Loucy (cell line): ENCODE measurements at regions not wholly inside any gene's neighbourhood (a gene's known extent, or its start where the extent isn't known, plus 50 kb on each side); places are given as distances from the start of the nearest gene placed in this dataset.

Source experiments
- H2AFZ ChIP-seq: fragments of 200-600 bp; sonication (generic); 2 replicates; pipeline ENCODE4 v1.6.0; 2016; ENCODE audit warnings: antibody characterized with exemption, mild to moderate bottlenecking, low read length, moderate library complexity
- H3F3A ChIP-seq: fragments of 200-600 bp; 2 replicates; pipeline ENCODE4 v1.6.0; 2016; ENCODE audit warnings: antibody characterized with exemption, low read depth, mild to moderate bottlenecking
- H3K27me3 ChIP-seq: fragments of 200-600 bp; sonication (generic); 2 replicates; pipeline ENCODE4 v1.6.1; 2014; ENCODE audit warnings: low read length, mild to moderate bottlenecking; ENCODE audit not compliant: insufficient read depth, poor library complexity, severe bottlenecking
- H3K36me3 ChIP-seq: fragments of 200-600 bp; sonication (generic); 2 replicates; pipeline ENCODE4 v1.6.1; 2016; ENCODE audit warnings: low read length; ENCODE audit not compliant: insufficient read depth
- H3K4me1 ChIP-seq: fragments of 200-600 bp; sonication (generic); 2 replicates; pipeline ENCODE4 v1.5.1; 2014; ENCODE audit warnings: low read length, mild to moderate bottlenecking; ENCODE audit not compliant: insufficient read depth, poor library complexity, severe bottlenecking
- H3K4me2 ChIP-seq: fragments of 200-600 bp; sonication (generic); 2 replicates; pipeline ENCODE4 v1.6.0; 2014; ENCODE audit warnings: antibody characterized with exemption, low read length, low read depth, mild to moderate bottlenecking; ENCODE audit not compliant: poor library complexity, severe bottlenecking
- H3K4me3 ChIP-seq: fragments of 200-600 bp; sonication (generic); 2 replicates; pipeline ENCODE4 v1.5.1; 2014; ENCODE audit warnings: low read length, mild to moderate bottlenecking, mixed read lengths; ENCODE audit not compliant: poor library complexity, severe bottlenecking
- H3K79me2 ChIP-seq: fragments of 200-600 bp; sonication (generic); 2 replicates; pipeline ENCODE4 v1.6.1; 2014; ENCODE audit warnings: low read length; ENCODE audit not compliant: insufficient read depth
- H3K9ac ChIP-seq: fragments of 200-600 bp; sonication (generic); 2 replicates; pipeline ENCODE4 v1.6.0; 2014; ENCODE audit warnings: mild to moderate bottlenecking, low read depth, low read length, moderate library complexity; ENCODE audit not compliant: poor library complexity, severe bottlenecking
- H3K9me2 ChIP-seq: fragments of 200-600 bp; sonication (generic); replicated peaks from 2 replicates; pipeline ENCODE4 v1.6.1; 2016; ENCODE audit warnings: low read depth, low read length, mixed read lengths
- H3K9me3 ChIP-seq: fragments of 200-600 bp; sonication (generic); 2 replicates; pipeline ENCODE4 v1.6.1; 2014; ENCODE audit warnings: mild to moderate bottlenecking, antibody characterized with exemption, low read length, low read depth; ENCODE audit not compliant: insufficient read depth
- H4K20me1 ChIP-seq: fragments of 200-600 bp; sonication (generic); 2 replicates; pipeline ENCODE4 v1.6.0; 2014; ENCODE audit warnings: antibody characterized with exemption, low read length, mild to moderate bottlenecking; ENCODE audit not compliant: insufficient read depth, poor library complexity, severe bottlenecking
- EZH2phosphoT487 ChIP-seq: fragments of 200-600 bp; IDR thresholded peaks from 2 replicates; pipeline ENCODE4 v1.6.1; 2018; ENCODE audit warnings: antibody characterized with exemption, mild to moderate bottlenecking, moderate library complexity, borderline replicate concordance
- TF ChIP-seq, protein P1 (sequence below): fragments of 200-600 bp; sonication (generic); conservative IDR thresholded peaks from 2 replicates; pipeline ENCODE4 v1.5.1; 2014; ENCODE audit warnings: mild to moderate bottlenecking, antibody characterized with exemption, low read length

DNA sequence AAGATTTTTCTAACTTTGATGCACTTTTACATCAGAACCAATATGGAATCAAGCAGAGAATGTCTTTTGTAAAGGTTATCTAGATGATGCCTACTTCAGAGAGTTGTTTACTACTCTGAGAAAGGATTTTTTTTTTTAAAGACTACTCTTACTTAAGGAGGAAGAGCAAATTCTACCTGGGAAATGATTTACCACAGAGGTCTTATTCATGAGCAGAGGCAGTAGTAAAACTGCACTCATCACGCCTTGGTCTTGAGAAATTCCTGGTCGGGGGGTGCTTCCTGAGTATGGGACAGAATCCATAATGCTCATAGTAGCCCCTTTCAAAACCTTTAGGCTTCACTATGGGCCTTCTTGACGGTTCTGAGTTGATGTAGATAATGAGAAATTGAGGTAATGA lies 241.8 kb upstream of the PREP start:
- H3K27me3 ChIP-seq, result no peaks in the 10 kb centered on the region
- peaks cover 11% of the 10 kb centered on the region for H3K4me1 ChIP-seq
- no peaks in the 10 kb centered on the region for H4K20me1 ChIP-seq
- H3K36me3 ChIP-seq, result no peaks in the 10 kb centered on the region
- H3K79me2 ChIP-seq, result no peaks in the 10 kb centered on the region
- TF ChIP-seq, protein P1, sequence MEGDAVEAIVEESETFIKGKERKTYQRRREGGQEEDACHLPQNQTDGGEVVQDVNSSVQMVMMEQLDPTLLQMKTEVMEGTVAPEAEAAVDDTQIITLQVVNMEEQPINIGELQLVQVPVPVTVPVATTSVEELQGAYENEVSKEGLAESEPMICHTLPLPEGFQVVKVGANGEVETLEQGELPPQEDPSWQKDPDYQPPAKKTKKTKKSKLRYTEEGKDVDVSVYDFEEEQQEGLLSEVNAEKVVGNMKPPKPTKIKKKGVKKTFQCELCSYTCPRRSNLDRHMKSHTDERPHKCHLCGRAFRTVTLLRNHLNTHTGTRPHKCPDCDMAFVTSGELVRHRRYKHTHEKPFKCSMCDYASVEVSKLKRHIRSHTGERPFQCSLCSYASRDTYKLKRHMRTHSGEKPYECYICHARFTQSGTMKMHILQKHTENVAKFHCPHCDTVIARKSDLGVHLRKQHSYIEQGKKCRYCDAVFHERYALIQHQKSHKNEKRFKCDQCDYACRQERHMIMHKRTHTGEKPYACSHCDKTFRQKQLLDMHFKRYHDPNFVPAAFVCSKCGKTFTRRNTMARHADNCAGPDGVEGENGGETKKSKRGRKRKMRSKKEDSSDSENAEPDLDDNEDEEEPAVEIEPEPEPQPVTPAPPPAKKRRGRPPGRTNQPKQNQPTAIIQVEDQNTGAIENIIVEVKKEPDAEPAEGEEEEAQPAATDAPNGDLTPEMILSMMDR, result no peak
- TF ChIP-seq EZH2phosphoT487, result no peak
- no peaks in the 10 kb centered on the region; the same call in 1 of the 2 replicates for H3F3A ChIP-seq
- no peak overlapping the region for H3K9ac ChIP-seq
- H3K4me2 ChIP-seq, result no peak overlapping the region
- H3K4me3 ChIP-seq, result no peak overlapping the region
- no peak overlapping the region for H2AFZ ChIP-seq
- H3K9me2 ChIP-seq, result no peaks in the 10 kb centered on the region
- H3K9me3 ChIP-seq, result no peaks in the 10 kb centered on the region

DNA sequence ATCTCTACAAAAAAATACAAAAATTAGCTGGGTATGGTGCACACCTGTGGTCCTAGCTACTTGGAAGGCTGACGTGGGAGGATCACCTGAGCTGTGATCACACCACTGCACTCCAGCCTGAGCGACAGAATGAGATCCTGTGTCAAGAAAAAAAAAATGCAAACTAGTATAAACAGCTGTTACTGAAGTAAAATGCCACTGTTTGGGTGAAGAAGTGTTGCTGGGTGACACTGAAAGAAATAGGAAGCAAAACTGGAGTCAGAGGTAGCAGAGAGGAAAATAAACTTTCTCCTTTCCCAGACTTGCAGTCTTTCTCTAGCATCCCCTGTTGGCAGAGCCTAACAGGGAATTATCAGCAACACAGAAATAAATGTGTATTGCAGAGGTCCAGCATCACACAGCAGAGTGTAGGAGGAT lies 241.2 kb upstream of the PREP start:
- Histone ChIP-seq H3K27me3 (no peaks in the 10 kb centered on the region), H3K79me2 (no peaks in the 10 kb centered on the region), H3K4me1 (peaks cover 11% of the 10 kb centered on the region), H3K4me2 (no peak overlapping the region), H3K9me2 (no peaks in the 10 kb centered on the region), H3K9ac (no peak overlapping the region), H3K36me3 (no peaks in the 10 kb centered on the region), H3F3A (no peaks in the 10 kb centered on the region; the same call in 1 of the 2 replicates), H3K4me3 (no peak overlapping the region), H4K20me1 (no peaks in the 10 kb centered on the region), H2AFZ (no peak overlapping the region), H3K9me3 (no peaks in the 10 kb centered on the region)
- TF ChIP-seq, protein P1, result 0 out of 2 replicates have a peak, but pooled peaks have one; percentile 11
- TF ChIP-seq EZH2phosphoT487, result no peak

DNA sequence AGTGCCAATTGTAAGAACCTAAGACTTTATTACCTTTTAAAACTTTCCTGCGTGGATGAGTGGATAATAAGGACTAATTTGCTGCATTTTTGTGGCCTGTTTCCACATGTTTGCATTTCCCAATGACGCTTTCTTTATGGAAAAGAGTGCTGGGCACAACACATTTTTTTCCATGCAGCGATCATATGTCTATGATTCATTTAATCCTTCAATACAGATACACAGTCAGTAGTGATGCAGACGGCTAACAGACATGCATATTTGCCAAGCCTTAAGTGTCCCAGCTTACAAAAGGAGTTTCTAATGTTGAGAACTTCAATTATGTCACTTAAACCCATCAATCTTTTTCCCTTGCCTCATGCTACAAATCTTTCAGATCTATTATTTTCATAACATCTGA lies 239.8 kb upstream of the PREP start:
- H3K4me2 ChIP-seq, result no peak overlapping the region
- no peak overlapping the region for H2AFZ ChIP-seq
- TF ChIP-seq EZH2phosphoT487, result no peak
- TF ChIP-seq, protein P1, result no peak
- no peaks in the 10 kb centered on the region for H3K9me2 ChIP-seq
- no peaks in the 10 kb centered on the region for H3K79me2 ChIP-seq
- H3K36me3 ChIP-seq, result no peaks in the 10 kb centered on the region
- peaks cover 11% of the 10 kb centered on the region for H3K4me1 ChIP-seq
- H3K9me3 ChIP-seq, result no peaks in the 10 kb centered on the region
- H3K27me3 ChIP-seq, result no peaks in the 10 kb centered on the region
- H3F3A ChIP-seq, result no peaks in the 10 kb centered on the region; the same call in 1 of the 2 replicates
- H4K20me1 ChIP-seq, result no peaks in the 10 kb centered on the region
- no peak overlapping the region for H3K4me3 ChIP-seq
- H3K9ac ChIP-seq, result no peak overlapping the region
